T-helper 17 cell (primary cell): ENCODE measurements at regions not wholly inside any gene's neighbourhood (a gene's known extent, or its start where the extent isn't known, plus 50 kb on each side); places are given as distances from the start of the nearest gene placed in this dataset.
"Not testable (repeated sequence)": the region's sequence is repeated elsewhere in the genome, so short reads cannot be mapped to it uniquely, and the experiment has no call there.

ENCODE experiments used
- ATAC-seq: fragments of 150-1000 bp; cut with Tn5 transposase; 2 replicates; pipeline ENCODE4 v1.10.0; 2021; ENCODE audit warnings: mild to moderate bottlenecking, moderate library complexity
- DNase-seq, 3 donors: peaks; one replicate each; pipeline versions ENCODE4 v3.0.0 to v3.0.0-alpha.2; 2020 to 2021
- H3K9me3 ChIP-seq: one replicate; pipeline ENCODE4 v1.7.0; 2013; ENCODE audit warnings: low read length, mild to moderate bottlenecking; ENCODE audit not compliant: control insufficient read depth, poor library complexity, severe bottlenecking
- H3K27ac Mint-ChIP-seq: one replicate; pipeline ENCODE4 v1.8.0; 2022; ENCODE audit warnings: mild to moderate bottlenecking, moderate library complexity, mixed read lengths
- H3K27me3 Mint-ChIP-seq: one replicate; pipeline ENCODE4 v1.8.0; 2022; ENCODE audit warnings: mixed read lengths
- H3K36me3 Mint-ChIP-seq: one replicate; pipeline ENCODE4 v1.8.0; 2022; ENCODE audit warnings: low read depth, mixed read lengths
- H3K4me1 Mint-ChIP-seq: one replicate; pipeline ENCODE4 v1.8.0; 2022; ENCODE audit warnings: mild to moderate bottlenecking, mixed read lengths
- H3K4me3 Mint-ChIP-seq: one replicate; pipeline ENCODE4 v1.8.0; 2022; ENCODE audit warnings: mild to moderate bottlenecking, moderate library complexity, mixed read lengths

DNA sequence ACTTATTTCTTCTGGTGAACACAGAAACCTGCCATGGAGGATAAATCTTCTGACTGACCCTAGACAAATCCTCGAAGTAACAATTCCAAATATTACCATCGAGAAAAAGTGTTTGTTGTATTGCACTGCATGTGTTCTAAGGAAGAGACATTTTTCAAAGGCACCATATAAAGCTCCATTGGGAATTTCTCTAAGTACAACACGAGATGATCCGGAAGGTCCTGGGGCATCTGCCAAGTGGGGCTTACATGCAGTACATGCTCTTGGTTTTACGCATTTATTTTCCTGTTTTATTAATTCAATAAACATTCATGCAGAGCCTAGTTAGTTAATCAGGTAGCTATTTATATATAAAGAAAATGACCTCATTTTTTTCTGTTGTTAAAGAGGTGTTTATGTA is 692.0 kb upstream of the IGFBP3 start:
- Mint-ChIP-seq H3K4me1 (peaks cover 3% of the 10 kb centered on the region), H3K27ac (no peak overlapping the region), H3K36me3 (no peaks in the 10 kb centered on the region), H3K27me3 (no peaks in the 10 kb centered on the region), H3K4me3 (no peak overlapping the region)
- no peak for DNase-seq
- no peaks in the 10 kb centered on the region for H3K9me3 ChIP-seq
- no peak for ATAC-seq

DNA sequence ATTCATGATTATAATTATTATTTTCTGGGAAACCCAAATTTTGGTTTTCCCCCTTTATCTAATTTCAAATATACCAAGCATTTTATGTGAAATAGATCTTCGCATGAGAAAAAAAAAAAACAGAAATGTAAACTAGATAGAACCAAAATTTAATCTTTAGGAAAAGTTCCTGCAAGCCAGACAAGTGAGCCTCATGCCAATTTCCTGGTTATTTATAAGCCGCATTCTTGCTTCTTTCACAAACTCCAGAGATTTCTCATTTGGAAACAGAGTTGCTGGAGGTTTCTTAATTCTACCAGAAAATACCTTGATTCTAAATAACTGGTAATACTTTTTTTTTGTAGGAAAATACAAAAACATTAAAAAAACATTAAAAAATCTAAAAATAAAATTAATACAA is 690.4 kb upstream of the IGFBP3 start:
- no peak overlapping the region for H3K27ac Mint-ChIP-seq
- peaks cover 3% of the 10 kb centered on the region for H3K4me1 Mint-ChIP-seq
- H3K4me3 Mint-ChIP-seq: no peak overlapping the region
- no peaks in the 10 kb centered on the region for H3K27me3 Mint-ChIP-seq
- no peaks in the 10 kb centered on the region for H3K36me3 Mint-ChIP-seq
- DNase-seq (no peak), ATAC-seq (no peak)
- H3K9me3 ChIP-seq: no peaks in the 10 kb centered on the region

DNA sequence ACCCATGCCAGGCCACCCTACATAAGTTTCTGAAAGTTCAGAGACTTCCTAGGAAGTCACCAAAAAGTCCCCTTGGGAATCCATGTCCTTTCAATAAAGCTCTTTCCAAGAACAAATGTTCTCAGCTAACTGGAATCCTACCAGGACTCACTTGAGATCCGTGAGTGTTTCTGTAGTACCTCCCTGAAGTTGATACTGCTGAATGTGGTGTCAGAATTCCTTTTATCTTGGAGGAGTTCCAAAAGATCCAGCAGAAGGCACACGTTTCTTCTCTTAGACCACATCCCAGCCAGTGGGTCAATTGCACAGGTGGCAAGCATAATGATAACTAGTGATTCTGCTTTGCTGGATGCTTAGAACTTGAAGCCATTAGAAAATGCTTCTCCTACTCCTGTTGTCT is 689.7 kb upstream of the IGFBP3 start:
- H3K36me3 Mint-ChIP-seq: no peaks in the 10 kb centered on the region

DNA sequence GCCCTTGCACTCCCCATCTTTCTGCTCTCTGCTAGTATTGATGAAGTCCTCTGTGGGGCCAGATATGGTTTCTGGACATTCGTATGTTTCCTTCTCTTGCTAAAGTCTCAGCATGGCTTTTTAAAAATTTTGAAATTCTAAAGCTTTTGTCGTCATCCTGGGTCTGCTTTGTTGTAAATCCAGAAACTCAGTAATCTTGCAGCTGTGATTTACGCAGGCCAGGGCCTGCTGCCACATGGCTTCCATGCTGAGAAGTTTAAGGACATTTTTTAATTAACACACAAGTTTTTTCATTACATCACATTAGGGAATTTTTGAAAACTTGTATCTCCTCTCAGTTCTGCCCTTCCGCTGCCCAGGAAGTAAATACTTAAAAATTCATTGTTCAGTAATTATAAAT is 686.1 kb upstream of the IGFBP3 start:
- Mint-ChIP-seq H3K4me1 (no peaks in the 10 kb centered on the region), H3K27ac (no peak overlapping the region), H3K4me3 (no peak overlapping the region), H3K27me3 (no peaks in the 10 kb centered on the region), H3K36me3 (no peaks in the 10 kb centered on the region)
- H3K9me3 ChIP-seq: no peaks in the 10 kb centered on the region
- ATAC-seq: no peak
- DNase-seq: no peak

More for the DNA sequence above, 689.7 kb upstream of the IGFBP3 start:
- H3K9me3 ChIP-seq: no peaks in the 10 kb centered on the region
- DNase-seq: no peak
- Mint-ChIP-seq H3K27me3 (no peaks in the 10 kb centered on the region), H3K4me3 (no peak overlapping the region), H3K4me1 (peaks cover 3% of the 10 kb centered on the region), H3K27ac (no peak overlapping the region)
- no peak for ATAC-seq

DNA sequence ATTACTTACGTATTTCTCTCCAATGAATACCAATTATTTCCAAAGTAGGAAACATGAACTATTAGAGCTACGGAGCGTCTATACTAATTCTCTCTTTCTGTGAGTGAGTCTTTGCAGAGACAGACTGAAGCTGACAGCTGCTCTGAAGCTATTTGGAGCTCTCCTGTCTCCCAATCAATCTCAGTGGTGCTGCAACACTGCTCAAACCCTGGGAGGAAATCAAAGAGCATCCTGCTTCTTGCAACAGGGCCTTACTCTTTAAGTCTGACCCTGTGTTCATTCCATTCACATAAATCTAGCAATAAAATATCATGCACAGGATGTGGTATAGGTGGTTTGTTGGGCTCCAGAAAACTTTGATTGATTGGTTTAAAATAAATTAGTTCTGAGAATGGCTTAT is 685.7 kb upstream of the IGFBP3 start:
- DNase-seq (no peak), ATAC-seq (no peak)
- no peaks in the 10 kb centered on the region for H3K9me3 ChIP-seq
- Mint-ChIP-seq H3K27me3 (no peaks in the 10 kb centered on the region), H3K27ac (no peak overlapping the region), H3K4me3 (no peak overlapping the region), H3K4me1 (no peaks in the 10 kb centered on the region), H3K36me3 (no peaks in the 10 kb centered on the region)

DNA sequence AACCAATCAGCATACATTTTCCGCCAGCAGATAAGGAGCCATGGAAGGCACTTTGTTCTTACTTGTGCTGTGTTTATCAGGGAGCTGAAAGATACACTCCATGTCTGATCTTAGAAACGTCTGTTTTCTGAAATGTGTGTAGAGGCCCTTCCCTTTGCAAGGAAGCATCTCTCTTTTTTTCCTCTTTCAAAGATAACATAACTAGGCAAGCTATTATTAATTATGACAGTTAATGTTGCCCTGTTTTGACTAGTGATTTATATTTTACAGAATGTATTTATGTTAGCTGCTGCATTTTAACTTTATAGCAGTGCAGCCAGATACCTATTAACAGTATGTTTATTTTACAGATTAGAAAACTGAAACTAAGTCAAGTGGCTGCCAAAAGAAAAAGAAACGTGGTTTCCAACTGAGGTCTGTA is 683.2 kb upstream of the IGFBP3 start:
- DNase-seq (no peak), ATAC-seq (no peak)
- Mint-ChIP-seq H3K4me1 (no peaks in the 10 kb centered on the region), H3K27me3 (no peaks in the 10 kb centered on the region), H3K36me3 (no peaks in the 10 kb centered on the region), H3K4me3 (no peak overlapping the region), H3K27ac (no peak overlapping the region)
- H3K9me3 ChIP-seq: no peaks in the 10 kb centered on the region

DNA sequence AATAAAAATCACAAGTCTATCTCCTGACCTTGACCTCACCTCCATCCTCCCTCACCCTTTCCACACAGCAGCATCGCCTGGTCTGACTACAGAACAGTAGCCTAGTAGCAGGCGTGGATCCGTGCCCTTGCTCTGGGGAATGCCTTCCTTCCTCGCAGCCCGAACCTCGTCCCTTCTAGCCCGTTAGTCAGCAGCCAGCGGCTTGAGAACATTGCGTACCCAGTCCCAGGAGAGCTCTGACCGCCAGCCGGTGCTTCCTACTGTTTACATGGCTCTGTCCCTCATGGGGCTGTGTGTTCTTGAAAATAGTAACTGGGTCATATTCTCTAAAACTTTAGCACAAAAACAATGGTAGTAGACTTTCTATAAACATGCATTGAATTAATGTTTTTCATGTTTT is 682.7 kb upstream of the IGFBP3 start:
- Mint-ChIP-seq H3K4me3 (no peak overlapping the region), H3K4me1 (no peaks in the 10 kb centered on the region), H3K36me3 (no peaks in the 10 kb centered on the region), H3K27ac (no peak overlapping the region), H3K27me3 (no peaks in the 10 kb centered on the region)
- DNase-seq (no peak), ATAC-seq (no peak)
- no peaks in the 10 kb centered on the region for H3K9me3 ChIP-seq

DNA sequence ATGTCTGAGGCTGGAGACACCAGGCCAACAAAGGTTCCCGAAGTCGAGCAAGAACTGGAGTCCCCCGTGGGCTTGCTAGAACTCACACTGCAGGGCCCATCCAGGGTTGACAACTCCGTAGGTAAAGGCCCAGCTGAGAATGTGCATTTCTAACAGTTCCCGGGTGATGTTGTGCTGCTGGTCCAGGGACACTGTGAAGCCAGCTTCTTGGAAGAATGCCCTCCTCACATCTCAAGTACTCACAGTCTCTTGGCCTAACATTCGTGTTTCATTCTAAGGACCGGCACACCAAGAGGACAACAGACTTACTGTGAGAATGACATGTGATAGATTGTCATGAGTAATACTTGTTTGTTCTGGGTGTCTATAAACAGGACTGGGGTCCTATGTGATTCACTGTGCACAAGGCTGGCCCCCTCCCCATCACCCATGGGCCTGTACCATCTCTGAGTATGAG is 682.3 kb upstream of the IGFBP3 start:
- no peaks in the 10 kb centered on the region for H3K36me3 Mint-ChIP-seq
- no peaks in the 10 kb centered on the region for H3K4me1 Mint-ChIP-seq
- H3K27me3 Mint-ChIP-seq: no peaks in the 10 kb centered on the region
- H3K27ac Mint-ChIP-seq: no peak overlapping the region
- DNase-seq: no peak
- ATAC-seq: no peak
- no peak overlapping the region for H3K4me3 Mint-ChIP-seq
- no peaks in the 10 kb centered on the region for H3K9me3 ChIP-seq

DNA sequence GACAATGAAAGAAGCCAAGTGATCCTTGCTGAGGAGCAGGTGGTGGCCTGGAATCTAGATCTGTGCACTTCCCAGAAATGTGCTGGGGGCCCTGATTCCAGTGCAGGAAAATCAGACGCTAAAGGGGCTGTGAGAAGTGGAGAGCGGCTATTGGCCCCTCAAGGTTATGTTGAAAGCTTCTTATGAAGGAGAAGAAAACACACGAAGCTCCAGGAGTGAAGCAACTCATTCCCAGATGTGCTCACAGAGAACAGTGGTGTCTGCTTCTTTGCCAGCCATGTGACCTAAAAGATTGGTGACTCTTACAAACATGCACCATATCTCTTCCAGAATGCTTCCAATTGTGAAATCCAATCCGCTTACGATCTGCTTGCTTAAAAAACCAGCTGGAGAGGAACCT is 679.3 kb upstream of the IGFBP3 start:
- no peak overlapping the region for H3K4me3 Mint-ChIP-seq

DNA sequence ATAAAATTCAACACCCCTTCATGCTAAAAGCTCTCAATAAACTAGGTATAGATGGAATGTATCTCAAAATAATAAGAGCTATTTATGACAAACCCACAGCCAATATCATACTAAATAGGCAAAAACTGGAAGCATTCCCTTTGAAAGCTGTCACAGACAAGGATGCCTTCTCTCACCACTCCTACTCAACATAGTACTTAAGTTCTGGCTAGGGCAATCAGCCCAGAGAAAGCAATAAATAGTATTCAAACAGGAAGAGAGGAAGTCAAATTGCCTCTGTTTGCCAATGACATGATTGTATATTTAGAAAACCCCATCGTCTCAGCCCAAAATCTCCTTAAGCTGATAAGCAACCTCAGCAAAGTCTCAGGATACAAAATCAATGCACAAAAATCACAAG is 673.8 kb upstream of the IGFBP3 start:
- not testable (repeated sequence) for H3K4me3 Mint-ChIP-seq, H3K36me3 Mint-ChIP-seq, H3K4me1 Mint-ChIP-seq, ATAC-seq, H3K27me3 Mint-ChIP-seq, H3K27ac Mint-ChIP-seq, DNase-seq, H3K9me3 ChIP-seq

More for the DNA sequence above, 679.3 kb upstream of the IGFBP3 start:
- no peak for DNase-seq
- H3K27ac Mint-ChIP-seq: no peak overlapping the region
- no peaks in the 10 kb centered on the region for H3K9me3 ChIP-seq
- no peaks in the 10 kb centered on the region for H3K4me1 Mint-ChIP-seq
- H3K27me3 Mint-ChIP-seq: no peaks in the 10 kb centered on the region
- H3K36me3 Mint-ChIP-seq: no peaks in the 10 kb centered on the region
- no peak for ATAC-seq

DNA sequence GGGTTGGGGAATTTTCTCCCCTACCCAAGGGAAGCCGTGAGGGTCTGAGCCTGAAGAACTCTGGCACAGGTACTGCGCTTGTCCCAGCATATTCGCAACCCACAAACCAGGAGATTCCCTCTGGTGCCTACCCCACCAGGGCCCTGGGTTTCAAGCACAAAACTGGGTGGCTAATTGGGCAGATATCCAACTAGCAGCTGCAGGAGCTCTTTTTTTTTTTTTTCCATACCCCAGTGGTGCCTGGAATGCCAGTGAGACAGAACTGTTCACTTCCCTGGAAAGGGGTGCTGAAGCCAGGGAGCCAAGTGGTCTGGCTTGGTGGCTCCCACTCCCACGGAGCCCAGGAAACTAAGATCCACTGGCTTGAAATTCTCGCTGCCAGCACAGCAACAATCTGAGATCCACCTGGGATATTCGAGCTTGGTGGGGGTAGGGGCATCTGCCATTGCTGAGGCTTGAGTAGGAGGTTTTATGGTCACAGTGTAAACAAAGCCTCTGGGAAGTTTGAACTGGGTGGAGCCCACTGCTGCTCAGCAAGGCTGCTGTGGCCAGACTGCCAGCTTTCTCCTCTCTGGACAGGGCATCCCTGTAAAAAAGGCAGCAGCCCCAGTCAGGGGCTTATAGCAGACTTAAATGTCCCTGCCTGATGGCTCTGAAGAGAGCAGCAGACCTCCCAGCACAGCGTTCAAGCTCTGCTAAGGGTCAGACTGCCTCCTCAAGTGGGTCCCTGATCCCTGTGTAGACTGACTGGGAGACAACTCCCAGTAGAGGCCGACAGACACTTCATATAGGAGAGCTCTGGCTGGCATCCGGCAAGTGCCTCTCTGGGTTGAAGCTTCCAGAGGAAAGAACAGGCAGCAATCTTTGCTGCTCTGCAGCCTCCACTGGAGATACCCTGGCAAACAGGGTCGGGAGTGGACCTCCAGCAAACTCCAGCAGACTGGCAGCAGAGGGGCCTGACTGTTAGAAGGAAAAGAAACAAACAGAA is 670.1 kb upstream of the IGFBP3 start:
- ATAC-seq, H3K9me3 ChIP-seq, H3K27me3 Mint-ChIP-seq, H3K4me1 Mint-ChIP-seq, H3K27ac Mint-ChIP-seq, DNase-seq, H3K4me3 Mint-ChIP-seq, H3K36me3 Mint-ChIP-seq: not testable (repeated sequence)

DNA sequence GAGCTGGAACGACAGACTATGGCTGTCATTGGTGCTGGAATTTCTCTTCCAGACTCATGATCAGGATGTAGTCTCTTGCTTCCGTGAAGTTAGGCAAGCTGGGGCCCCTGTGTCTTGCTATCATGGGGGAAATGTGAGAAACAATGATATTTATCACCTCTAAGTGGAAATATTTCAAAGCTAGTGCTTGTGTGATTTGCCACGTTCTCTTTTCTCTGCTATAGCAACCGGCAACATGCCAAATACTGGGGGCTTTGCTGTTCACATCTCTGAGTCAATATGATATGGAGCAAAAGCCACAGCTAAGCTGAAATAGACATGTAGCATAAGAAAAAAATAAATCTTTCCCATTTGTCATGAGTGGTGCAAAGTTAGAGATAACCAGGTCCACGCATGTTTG is 668.2 kb upstream of the IGFBP3 start:
- DNase-seq (no peak), ATAC-seq (no peak)
- H3K4me1 Mint-ChIP-seq: no peaks in the 10 kb centered on the region
- no peak overlapping the region for H3K27ac Mint-ChIP-seq
- H3K27me3 Mint-ChIP-seq: no peaks in the 10 kb centered on the region
- no peak overlapping the region for H3K4me3 Mint-ChIP-seq
- no peaks in the 10 kb centered on the region for H3K36me3 Mint-ChIP-seq
- H3K9me3 ChIP-seq: no peaks in the 10 kb centered on the region

DNA sequence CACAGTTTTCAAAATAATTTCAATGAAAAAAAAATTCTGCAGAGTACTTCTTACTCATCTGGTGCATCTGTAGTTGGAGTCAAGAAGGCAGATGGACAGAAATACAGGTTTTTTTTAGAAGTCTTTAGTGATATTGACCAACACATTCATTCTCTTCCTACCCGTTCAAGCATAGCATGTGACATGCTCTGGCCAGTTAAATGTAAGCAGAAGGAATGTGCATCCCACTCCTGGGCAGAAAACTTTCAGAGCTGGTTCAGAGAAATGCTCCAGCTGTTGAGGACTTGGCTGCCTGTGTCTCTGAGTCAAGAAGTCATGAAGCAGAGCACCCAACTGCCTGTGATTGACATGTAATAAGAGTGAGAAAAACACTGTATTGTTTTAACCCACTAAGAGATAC is 665.3 kb upstream of the IGFBP3 start:
- Mint-ChIP-seq H3K4me3 (no peak overlapping the region), H3K27ac (no peak overlapping the region), H3K27me3 (no peaks in the 10 kb centered on the region), H3K4me1 (no peaks in the 10 kb centered on the region), H3K36me3 (no peaks in the 10 kb centered on the region)
- DNase-seq: no peak
- H3K9me3 ChIP-seq: no peaks in the 10 kb centered on the region
- no peak for ATAC-seq

DNA sequence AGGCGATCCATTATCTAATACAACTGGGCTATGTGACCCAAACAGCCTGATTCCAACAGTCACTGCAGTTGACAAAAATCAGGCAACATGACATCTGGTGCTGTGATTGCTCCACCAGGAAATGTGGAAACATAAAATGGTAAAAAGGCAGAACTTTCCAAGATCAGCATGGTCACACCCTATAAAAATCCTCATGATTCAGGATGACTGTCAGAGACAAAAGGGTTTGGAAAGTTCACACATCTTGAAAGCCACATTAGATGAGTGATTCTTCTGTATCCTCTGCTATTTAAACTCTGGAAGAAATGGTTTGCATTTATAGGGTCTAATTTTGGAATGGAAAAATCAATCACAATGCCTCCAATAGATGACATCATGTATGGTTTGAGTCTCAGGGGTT is 662.6 kb upstream of the IGFBP3 start:
- H3K36me3 Mint-ChIP-seq: no peaks in the 10 kb centered on the region
- no peaks in the 10 kb centered on the region for H3K4me1 Mint-ChIP-seq
- DNase-seq (no peak), ATAC-seq (no peak)
- H3K27ac Mint-ChIP-seq: no peak overlapping the region
- H3K9me3 ChIP-seq: no peaks in the 10 kb centered on the region
- no peaks in the 10 kb centered on the region for H3K27me3 Mint-ChIP-seq
- no peak overlapping the region for H3K4me3 Mint-ChIP-seq
